ENCODE measurements at regions not wholly inside any gene's neighbourhood (a gene's known extent, or its start where the extent isn't known, plus 50 kb on each side); places are given as distances from the start of the nearest gene placed in this dataset.

GRCh38 chr5:152140347-152140746 lies 215.7 kb upstream of the GLRA1 start:
- no peaks in the 10 kb centered on the region for H3K36me3 Mint-ChIP-seq (ENCODE audit: low read depth)
- no peaks in the 10 kb centered on the region for H3K9me3 Mint-ChIP-seq
- TF ChIP-seq CTCF (IDR thresholded peaks at IDR 0.05): no peak
- no peak for DNase-seq
- peaks cover 14% of the 10 kb centered on the region for H3K4me1 Mint-ChIP-seq
- H3K27me3 Mint-ChIP-seq (ENCODE audit: low read depth, poor library complexity): peaks cover 15% of the 10 kb centered on the region
- no peak overlapping the region for H3K27ac Mint-ChIP-seq
- H3K4me3 Mint-ChIP-seq: no peak overlapping the region

- no peak for TF ChIP-seq CTCF (IDR thresholded peaks at IDR 0.05)
- no peak for DNase-seq
- Mint-ChIP-seq H3K9me3 (no peaks in the 10 kb centered on the region), H3K27me3 (ENCODE audit: low read depth, poor library complexity) (peaks cover 11% of the 10 kb centered on the region), H3K4me1 (peaks cover 10% of the 10 kb centered on the region), H3K27ac (no peak overlapping the region), H3K4me3 (no peak overlapping the region), H3K36me3 (ENCODE audit: low read depth) (no peaks in the 10 kb centered on the region)
Measured at GRCh38 chr5:152137063-152137462, 212.4 kb upstream of the GLRA1 start.

GRCh38 chr5:152136321-152136720 lies 211.7 kb upstream of the GLRA1 start:
- no peak for TF ChIP-seq CTCF (IDR thresholded peaks at IDR 0.05)
- Mint-ChIP-seq H3K27ac (no peak overlapping the region), H3K36me3 (ENCODE audit: low read depth) (no peaks in the 10 kb centered on the region), H3K4me3 (no peak overlapping the region), H3K9me3 (no peaks in the 10 kb centered on the region), H3K27me3 (ENCODE audit: low read depth, poor library complexity) (peaks cover 11% of the 10 kb centered on the region), H3K4me1 (peaks cover 9% of the 10 kb centered on the region)
- no peak for DNase-seq

- Mint-ChIP-seq H3K27me3 (ENCODE audit: low read depth, poor library complexity) (peaks cover 11% of the 10 kb centered on the region), H3K4me1 (peaks cover 9% of the 10 kb centered on the region), H3K9me3 (no peaks in the 10 kb centered on the region), H3K27ac (no peak overlapping the region), H3K4me3 (no peak overlapping the region), H3K36me3 (ENCODE audit: low read depth) (no peaks in the 10 kb centered on the region)
- DNase-seq: no peak
- no peak for TF ChIP-seq CTCF (IDR thresholded peaks at IDR 0.05)
Measured at GRCh38 chr5:152135827-152136226, 211.2 kb upstream of the GLRA1 start.

- Mint-ChIP-seq H3K36me3 (ENCODE audit: low read depth) (no peaks in the 10 kb centered on the region), H3K4me1 (peaks cover 24% of the 10 kb centered on the region), H3K9me3 (no peaks in the 10 kb centered on the region), H3K27ac (no peak overlapping the region), H3K27me3 (ENCODE audit: low read depth, poor library complexity) (no peaks in the 10 kb centered on the region), H3K4me3 (no peak overlapping the region)
- DNase-seq: no peak
- TF ChIP-seq CTCF (IDR thresholded peaks at IDR 0.05): no peak
Measured at GRCh38 chr5:152125661-152126205, 201.1 kb upstream of the GLRA1 start.

- H3K27ac Mint-ChIP-seq: no peak overlapping the region
Measured at GRCh38 chr5:152124409-152125041, 199.9 kb upstream of the GLRA1 start.

More at GRCh38 chr5:152124409-152125041, 199.9 kb upstream of the GLRA1 start:
- Mint-ChIP-seq H3K27me3 (ENCODE audit: low read depth, poor library complexity) (no peaks in the 10 kb centered on the region), H3K9me3 (no peaks in the 10 kb centered on the region), H3K36me3 (ENCODE audit: low read depth) (no peaks in the 10 kb centered on the region), H3K4me1 (peaks cover 24% of the 10 kb centered on the region), H3K4me3 (no peak overlapping the region)
- DNase-seq: no peak
- no peak for TF ChIP-seq CTCF (IDR thresholded peaks at IDR 0.05)
